ENCODE measurements at regions not wholly inside any gene's neighbourhood (a gene's known extent, or its start where the extent isn't known, plus 50 kb on each side); places are given as distances from the start of the nearest gene placed in this dataset.

GRCh38 chr9:81790166-81790565 lies 100.8 kb upstream of the TLE1 start:
- TF ChIP-seq EZH2 (IDR thresholded peaks at IDR 0.05; ENCODE audit: insufficient read depth, poor library complexity, severe bottlenecking) (no peak), EZH2phosphoT487 (IDR thresholded peaks at IDR 0.05; ENCODE audit: insufficient read depth, low read depth) (no peak)

Data from GM23248 (cell line).